ENCODE measurements at regions not wholly inside any gene's neighbourhood (a gene's known extent, or its start where the extent isn't known, plus 50 kb on each side); places are given as distances from the start of the nearest gene placed in this dataset.

DNA sequence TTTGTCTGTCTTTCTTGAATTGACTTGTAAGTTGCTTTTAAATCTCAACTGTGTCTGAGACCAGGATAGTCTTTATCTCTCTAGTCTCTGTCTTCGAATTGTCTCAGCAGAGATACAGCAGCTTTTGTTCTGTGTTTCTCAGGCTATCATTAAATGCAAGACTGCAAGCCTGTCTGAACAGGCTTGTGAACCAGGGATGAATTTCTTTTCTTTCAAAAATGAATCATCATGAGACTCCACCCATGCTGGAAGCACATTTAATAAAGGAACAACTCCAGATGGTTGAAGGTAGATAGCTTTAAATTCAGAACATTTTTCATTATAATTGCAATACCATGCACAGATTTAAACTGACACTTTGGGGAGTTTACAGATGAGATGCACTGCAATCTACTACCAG is 155.9 kb downstream of the SEC23IP start:
- TF ChIP-seq, protein P1, sequence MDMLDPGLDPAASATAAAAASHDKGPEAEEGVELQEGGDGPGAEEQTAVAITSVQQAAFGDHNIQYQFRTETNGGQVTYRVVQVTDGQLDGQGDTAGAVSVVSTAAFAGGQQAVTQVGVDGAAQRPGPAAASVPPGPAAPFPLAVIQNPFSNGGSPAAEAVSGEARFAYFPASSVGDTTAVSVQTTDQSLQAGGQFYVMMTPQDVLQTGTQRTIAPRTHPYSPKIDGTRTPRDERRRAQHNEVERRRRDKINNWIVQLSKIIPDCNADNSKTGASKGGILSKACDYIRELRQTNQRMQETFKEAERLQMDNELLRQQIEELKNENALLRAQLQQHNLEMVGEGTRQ (CRISPR knock-in tag; IDR thresholded peaks at IDR 0.05): no peak
- no peak for TF ChIP-seq CTCF (IDR thresholded peaks at IDR 0.05)
- no peak for TF ChIP-seq TEAD1 (CRISPR knock-in tag; IDR thresholded peaks at IDR 0.05)
- TF ChIP-seq USF1 (CRISPR knock-in tag; IDR thresholded peaks at IDR 0.05): no peak
- TF ChIP-seq ZNF423 (CRISPR knock-in tag; IDR thresholded peaks at IDR 0.05): no peak
- TF ChIP-seq IRF2 (CRISPR knock-in tag; IDR thresholded peaks at IDR 0.05; ENCODE audit: borderline replicate concordance, low read depth): no peak
- no peak for TF ChIP-seq ZNF512 (CRISPR knock-in tag; IDR thresholded peaks at IDR 0.05; ENCODE audit: borderline replicate concordance)
